Memory B cell (primary cell): ENCODE measurements at regions not wholly inside any gene's neighbourhood (a gene's known extent, or its start where the extent isn't known, plus 50 kb on each side); places are given as distances from the start of the nearest gene placed in this dataset.

Experiments
- ATAC-seq: fragments of 150-1000 bp; cut with Tn5 transposase; 2 replicates; pipeline ENCODE4 v1.10.0; 2021; ENCODE audit warnings: low read depth, mild to moderate bottlenecking, moderate library complexity
- DNase-seq, 2 donors: peaks; one replicate each; pipeline ENCODE4 v3.0.0; 2022; ENCODE audit warnings: low spot score in 2 of 2
- H3K27ac Mint-ChIP-seq: one replicate; pipeline ENCODE4 v1.8.0; 2022; ENCODE audit warnings: mild to moderate bottlenecking, moderate library complexity, mixed read lengths
- H3K27me3 Mint-ChIP-seq: one replicate; pipeline ENCODE4 v1.8.0; 2022; ENCODE audit warnings: mixed read lengths
- H3K36me3 Mint-ChIP-seq: one replicate; pipeline ENCODE4 v1.8.0; 2022; ENCODE audit warnings: mild to moderate bottlenecking, mixed read lengths
- H3K4me1 Mint-ChIP-seq: one replicate; pipeline ENCODE4 v1.8.0; 2022; ENCODE audit warnings: mixed read lengths
- H3K4me3 Mint-ChIP-seq: one replicate; pipeline ENCODE4 v1.8.0; 2022; ENCODE audit warnings: mild to moderate bottlenecking, moderate library complexity, mixed read lengths
- H3K9me3 Mint-ChIP-seq: one replicate; pipeline ENCODE4 v1.8.0; 2022; ENCODE audit warnings: mixed read lengths

- H3K27ac Mint-ChIP-seq: no peak overlapping the region
- no peaks in the 10 kb centered on the region for H3K27me3 Mint-ChIP-seq
- H3K9me3 Mint-ChIP-seq: no peaks in the 10 kb centered on the region
- no peak for ATAC-seq
- H3K4me3 Mint-ChIP-seq: no peak overlapping the region
- DNase-seq: no peak
- peaks cover 8% of the 10 kb centered on the region for H3K36me3 Mint-ChIP-seq
- H3K4me1 Mint-ChIP-seq: peaks cover 17% of the 10 kb centered on the region
Measured at GRCh38 chr5:88941581-88941980, 58.6 kb upstream of the MEF2C start.

- Mint-ChIP-seq H3K4me1 (peaks cover 17% of the 10 kb centered on the region), H3K36me3 (peaks cover 10% of the 10 kb centered on the region), H3K27ac (no peak overlapping the region), H3K9me3 (no peaks in the 10 kb centered on the region), H3K27me3 (no peaks in the 10 kb centered on the region), H3K4me3 (no peak overlapping the region)
- ATAC-seq (peak; percentile 46), DNase-seq (no peak)
Measured at GRCh38 chr5:88940713-88941112, 57.7 kb upstream of the MEF2C start.

GRCh38 chr5:88939300-88939699 lies 56.3 kb upstream of the MEF2C start:
- Mint-ChIP-seq H3K27ac (peak overlapping the region; percentile 56), H3K4me1 (peaks cover 13% of the 10 kb centered on the region), H3K36me3 (peaks cover 10% of the 10 kb centered on the region), H3K4me3 (no peak overlapping the region), H3K27me3 (no peaks in the 10 kb centered on the region), H3K9me3 (no peaks in the 10 kb centered on the region)
- no peak for ATAC-seq
- no peak for DNase-seq

DNA sequence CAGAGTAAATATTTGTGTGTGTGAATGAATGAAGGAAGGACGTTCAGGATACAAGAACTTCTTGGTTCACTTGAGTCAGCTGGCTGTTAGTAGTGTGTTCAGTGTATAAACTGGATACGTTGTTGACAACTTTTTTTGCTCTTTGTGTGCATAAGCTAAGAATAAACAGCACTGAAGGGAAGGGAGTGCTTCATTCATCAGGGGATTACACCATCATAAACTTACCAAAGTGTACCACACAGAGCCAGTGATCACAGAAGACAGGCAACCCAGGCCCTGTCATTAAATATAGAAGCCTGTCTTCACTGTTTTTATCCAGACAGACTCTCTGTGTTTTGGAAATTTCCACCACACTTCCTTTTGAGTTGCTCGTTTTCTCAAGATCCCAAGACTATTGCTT lies 55.5 kb upstream of the MEF2C start:
- peaks cover 13% of the 10 kb centered on the region for H3K4me1 Mint-ChIP-seq
- ATAC-seq (no peak), DNase-seq (no peak)
- peak overlapping the region; percentile 56 for H3K27ac Mint-ChIP-seq
- H3K27me3 Mint-ChIP-seq: no peaks in the 10 kb centered on the region
- no peak overlapping the region for H3K4me3 Mint-ChIP-seq
- peaks cover 6% of the 10 kb centered on the region for H3K36me3 Mint-ChIP-seq
- H3K9me3 Mint-ChIP-seq: no peaks in the 10 kb centered on the region

DNA sequence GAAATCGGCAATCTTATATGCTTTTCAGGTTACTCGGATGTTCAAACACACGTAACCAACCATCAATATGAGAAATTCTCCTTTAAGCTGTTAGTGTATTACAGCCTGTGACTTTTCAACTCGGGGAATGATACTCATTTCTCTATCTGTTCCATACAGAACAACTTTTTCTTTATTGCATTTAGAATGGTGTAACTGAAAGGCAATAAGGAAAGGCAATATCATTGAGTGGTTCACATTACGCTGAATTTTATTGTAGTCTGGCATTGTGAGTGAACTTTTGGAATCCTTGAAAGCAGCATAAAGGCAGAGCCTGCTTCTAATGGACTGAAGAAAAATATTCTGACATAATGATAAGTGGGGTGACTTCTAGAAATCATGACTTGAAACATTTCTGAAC lies 54.4 kb upstream of the MEF2C start:
- no peaks in the 10 kb centered on the region for H3K9me3 Mint-ChIP-seq
- peaks cover 13% of the 10 kb centered on the region for H3K4me1 Mint-ChIP-seq
- H3K4me3 Mint-ChIP-seq: no peak overlapping the region
- H3K27ac Mint-ChIP-seq: no peak overlapping the region
- no peak for ATAC-seq
- H3K27me3 Mint-ChIP-seq: no peaks in the 10 kb centered on the region
- H3K36me3 Mint-ChIP-seq: peaks cover 6% of the 10 kb centered on the region
- no peak for DNase-seq

DNA sequence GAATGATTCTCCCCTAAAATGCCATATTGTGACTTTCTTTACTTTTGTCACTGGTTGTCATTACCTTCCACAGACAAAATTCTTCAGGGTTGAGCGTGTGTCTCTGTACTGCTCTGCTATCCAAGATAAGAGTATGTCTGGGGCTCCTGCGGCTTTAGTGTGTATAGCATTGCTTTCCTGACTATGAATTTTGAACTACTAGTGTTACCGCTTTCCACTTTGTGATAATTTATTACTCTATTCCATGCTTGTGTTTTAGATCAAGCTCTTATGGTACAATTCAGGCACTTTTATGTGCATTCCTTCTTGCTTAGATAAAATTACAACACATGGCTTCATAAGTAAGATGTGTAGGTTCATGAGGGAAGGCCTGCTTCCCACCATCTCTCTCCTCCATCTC lies 51.5 kb upstream of the MEF2C start:
- DNase-seq (no peak), ATAC-seq (no peak)
- Mint-ChIP-seq H3K4me1 (peaks cover 9% of the 10 kb centered on the region), H3K4me3 (no peak overlapping the region), H3K27ac (no peak overlapping the region), H3K36me3 (peaks cover 3% of the 10 kb centered on the region), H3K27me3 (no peaks in the 10 kb centered on the region), H3K9me3 (no peaks in the 10 kb centered on the region)
